Activated CD8-positive, alpha-beta T cell treated with anti-CD3 and anti-CD28 coated beads, Interleukin-2, amount 10 ng/mL, durations not matched to agents 7 days and 5 days (primary cell): ENCODE measurements at regions not wholly inside any gene's neighbourhood (a gene's known extent, or its start where the extent isn't known, plus 50 kb on each side); places are given as distances from the start of the nearest gene placed in this dataset.

ENCODE experiments used
- ATAC-seq: fragments of 150-1000 bp; cut with Tn5 transposase; one replicate; pipeline ENCODE4 v1.10.0; 2021; ENCODE audit warnings: moderate library complexity
- CTCF ChIA-PET: fragments of 350-600 bp; sonication (Branson Sonifier 250); formaldehyde crosslinking; loops from one replicate; lab custom pipeline; 2021; ENCODE audit warnings: antibody characterized with exemption; lab: Charles Lee
- POLR2A ChIA-PET: fragments of 350-600 bp; sonication (Branson Sonifier 250); formaldehyde crosslinking; loops from one replicate; lab custom pipeline; 2021; ENCODE audit warnings: antibody characterized with exemption; lab: Charles Lee
- DNase-seq: peaks from one replicate; pipeline ENCODE4 v3.0.0-alpha.2; 2020
- H3K27ac Mint-ChIP-seq: one replicate; pipeline ENCODE4 v1.8.0; 2021; ENCODE audit warnings: mild to moderate bottlenecking, mixed read lengths
- H3K27me3 Mint-ChIP-seq: one replicate; pipeline ENCODE4 v1.8.0; 2021; ENCODE audit warnings: low read depth, mixed read lengths
- H3K36me3 Mint-ChIP-seq: one replicate; pipeline ENCODE4 v1.8.0; 2021; ENCODE audit warnings: low read depth, mixed read lengths
- H3K4me1 Mint-ChIP-seq: one replicate; pipeline ENCODE4 v1.8.0; 2021; ENCODE audit warnings: low read depth, mixed read lengths
- H3K4me3 Mint-ChIP-seq: one replicate; pipeline ENCODE4 v1.8.0; 2021; ENCODE audit warnings: mild to moderate bottlenecking, mixed read lengths
- H3K9me3 Mint-ChIP-seq: one replicate; pipeline ENCODE4 v1.8.0; 2022; ENCODE audit warnings: mixed read lengths; ENCODE audit not compliant: insufficient read depth

GRCh38 chr1:173276922-173277800 is 70.0 kb upstream of the TNFSF4 start:
- DNase-seq (no peak), ATAC-seq (no peak)
- H3K4me3 Mint-ChIP-seq = no peak overlapping the region
- ChIA-PET CTCF (interaction anchor here (1.4 kb wide), 1 partner anchor 22 kb away, joined by 3 read pairs; no protein-coding TSS in a partner anchor), POLR2A (no interaction called here)
- H3K4me1 Mint-ChIP-seq = peaks cover 10% of the 10 kb centered on the region
- H3K27me3 Mint-ChIP-seq = peaks cover 5% of the 10 kb centered on the region
- H3K9me3 Mint-ChIP-seq = no peaks in the 10 kb centered on the region
- H3K36me3 Mint-ChIP-seq = no peaks in the 10 kb centered on the region
- H3K27ac Mint-ChIP-seq = no peak overlapping the region

- Mint-ChIP-seq H3K9me3 (no peaks in the 10 kb centered on the region), H3K27ac (no peak overlapping the region), H3K27me3 (peaks cover 5% of the 10 kb centered on the region), H3K4me1 (peaks cover 10% of the 10 kb centered on the region), H3K36me3 (no peaks in the 10 kb centered on the region), H3K4me3 (no peak overlapping the region)
- CTCF ChIA-PET = no interaction called here
- ATAC-seq (no peak), DNase-seq (no peak)
- POLR2A ChIA-PET = no interaction called here
These were observed 73.9 kb upstream of the TNFSF4 start for GRCh38 chr1:173280899-173281660.

- H3K4me3 Mint-ChIP-seq = no peak overlapping the region
- no peaks in the 10 kb centered on the region for H3K36me3 Mint-ChIP-seq
- CTCF ChIA-PET = no interaction called here
- H3K4me1 Mint-ChIP-seq = no peaks in the 10 kb centered on the region
- POLR2A ChIA-PET = no interaction called here
- peaks cover 6% of the 10 kb centered on the region for H3K9me3 Mint-ChIP-seq
- no peak for ATAC-seq
- no peak overlapping the region for H3K27ac Mint-ChIP-seq
- peaks cover under 1% of the 10 kb centered on the region for H3K27me3 Mint-ChIP-seq
- DNase-seq = no peak
These were observed 77.9 kb upstream of the TNFSF4 start for GRCh38 chr1:173285048-173285447.

- ChIA-PET POLR2A (no interaction called here), CTCF (no interaction called here)
- no peak for ATAC-seq
- Mint-ChIP-seq H3K4me3 (no peak overlapping the region), H3K27me3 (no peaks in the 10 kb centered on the region), H3K9me3 (peaks cover 6% of the 10 kb centered on the region), H3K4me1 (peaks cover 13% of the 10 kb centered on the region), H3K27ac (no peak overlapping the region), H3K36me3 (peaks cover 5% of the 10 kb centered on the region)
- DNase-seq = no peak
These were observed 80.7 kb upstream of the TNFSF4 start for GRCh38 chr1:173287785-173288184.

- ATAC-seq = no peak
- no peak overlapping the region for H3K27ac Mint-ChIP-seq
These were observed 86.6 kb upstream of the TNFSF4 start for GRCh38 chr1:173293756-173294155.

GRCh38 chr1:173294843-173295242 is 87.7 kb upstream of the TNFSF4 start:
- no peaks in the 10 kb centered on the region for H3K9me3 Mint-ChIP-seq
- ATAC-seq = no peak
- POLR2A ChIA-PET = no interaction called here

More at GRCh38 chr1:173293756-173294155, 86.6 kb upstream of the TNFSF4 start:
- CTCF ChIA-PET = no interaction called here
- Mint-ChIP-seq H3K4me1 (peaks cover 38% of the 10 kb centered on the region), H3K9me3 (peaks cover 5% of the 10 kb centered on the region), H3K4me3 (no peak overlapping the region), H3K27me3 (peaks cover 2% of the 10 kb centered on the region), H3K36me3 (peaks cover 9% of the 10 kb centered on the region)
- POLR2A ChIA-PET = no interaction called here
- DNase-seq = no peak

GRCh38 chr1:173295391-173295790 is 88.3 kb upstream of the TNFSF4 start:
- CTCF ChIA-PET = interaction anchor here (0.7 to 1.6 kb wide), 3 partner anchors 42 to 468 kb away, joined by 3 to 4 read pairs (median 3); no protein-coding TSS in a partner anchor
- no peaks in the 10 kb centered on the region for H3K9me3 Mint-ChIP-seq
- H3K4me3 Mint-ChIP-seq = no peak overlapping the region

More at GRCh38 chr1:173294843-173295242, 87.7 kb upstream of the TNFSF4 start:
- Mint-ChIP-seq H3K27me3 (peaks cover 2% of the 10 kb centered on the region), H3K27ac (no peak overlapping the region), H3K4me1 (peaks cover 38% of the 10 kb centered on the region), H3K4me3 (no peak overlapping the region), H3K36me3 (peaks cover 9% of the 10 kb centered on the region)
- CTCF ChIA-PET = interaction anchor here (1.6 kb wide), 1 partner anchor 125 kb away, joined by 4 read pairs; no protein-coding TSS in a partner anchor
- no peak for DNase-seq

GRCh38 chr1:173295995-173296394 is 88.9 kb upstream of the TNFSF4 start:
- DNase-seq (no peak), ATAC-seq (no peak)
- H3K36me3 Mint-ChIP-seq = peaks cover 6% of the 10 kb centered on the region
- POLR2A ChIA-PET = no interaction called here
- no peak overlapping the region for H3K4me3 Mint-ChIP-seq
- H3K27ac Mint-ChIP-seq = no peak overlapping the region
- H3K27me3 Mint-ChIP-seq = peaks cover 2% of the 10 kb centered on the region
- H3K4me1 Mint-ChIP-seq = peaks cover 32% of the 10 kb centered on the region
- no peaks in the 10 kb centered on the region for H3K9me3 Mint-ChIP-seq
- CTCF ChIA-PET = interaction anchor here (0.7 to 1.6 kb wide), 3 partner anchors 43 to 468 kb away, joined by 3 to 4 read pairs (median 3); no protein-coding TSS in a partner anchor

More at GRCh38 chr1:173295391-173295790, 88.3 kb upstream of the TNFSF4 start:
- no peak for DNase-seq
- ATAC-seq = no peak
- peaks cover 38% of the 10 kb centered on the region for H3K4me1 Mint-ChIP-seq
- no peak overlapping the region for H3K27ac Mint-ChIP-seq
- H3K36me3 Mint-ChIP-seq = peaks cover 9% of the 10 kb centered on the region
- POLR2A ChIA-PET = no interaction called here
- peaks cover 2% of the 10 kb centered on the region for H3K27me3 Mint-ChIP-seq

- DNase-seq (peak; percentile 42), ATAC-seq (peak; percentile 84)
- Mint-ChIP-seq H3K27me3 (peaks cover 2% of the 10 kb centered on the region), H3K27ac (peak overlapping the region; percentile 50), H3K4me3 (peak overlapping the region; percentile 9), H3K9me3 (no peaks in the 10 kb centered on the region), H3K36me3 (peaks cover 3% of the 10 kb centered on the region), H3K4me1 (peaks cover 28% of the 10 kb centered on the region)
- CTCF ChIA-PET = interaction anchor here (0.8 to 1.6 kb wide), 5 partner anchors 29 to 472 kb away, joined by 3 to 5 read pairs (median 3); no protein-coding TSS in a partner anchor
- POLR2A ChIA-PET = no interaction called here
These were observed 90.8 kb upstream of the TNFSF4 start for GRCh38 chr1:173297798-173298391.

- no peaks in the 10 kb centered on the region for H3K36me3 Mint-ChIP-seq
- ATAC-seq = no peak
- peaks cover 2% of the 10 kb centered on the region for H3K27me3 Mint-ChIP-seq
- H3K4me3 Mint-ChIP-seq = no peak overlapping the region
- H3K27ac Mint-ChIP-seq = no peak overlapping the region
- no peak for DNase-seq
- no peaks in the 10 kb centered on the region for H3K9me3 Mint-ChIP-seq
- H3K4me1 Mint-ChIP-seq = peaks cover 28% of the 10 kb centered on the region
- POLR2A ChIA-PET = no interaction called here
- CTCF ChIA-PET = interaction anchor here (0.6 kb wide), 1 partner anchor 285 kb away, joined by 3 read pairs; no protein-coding TSS in a partner anchor
These were observed 93.2 kb upstream of the TNFSF4 start for GRCh38 chr1:173300061-173301044.
